Tibial nerve (tissue), 4 donors: ENCODE measurements at regions not wholly inside any gene's neighbourhood (a gene's known extent, or its start where the extent isn't known, plus 50 kb on each side); places are given as distances from the start of the nearest gene placed in this dataset.
"Not testable (repeated sequence)": the region's sequence is repeated elsewhere in the genome, so short reads cannot be mapped to it uniquely, and the experiment has no call there.

ENCODE experiments used
- DNase-seq, 2 donors: peaks; one replicate each; pipeline ENCODE4 v3.0.0-alpha.2; 2019; ENCODE audit warnings: low spot score in 2 of 2
- H3K27ac ChIP-seq, 4 donors: fragments of 200-600 bp; sonication (generic) in 3 of 4; one replicate each; pipeline ENCODE4 v1.5.1; 2017 to 2019; ENCODE audit warnings: mild to moderate bottlenecking in 1 of 4
- H3K27me3 ChIP-seq, 2 donors: fragments of 200-600 bp; sonication (generic) in 1 of 2; one replicate each; pipeline versions ENCODE4 v1.5.1 to v1.6.0; 2017 to 2019
- H3K36me3 ChIP-seq, 3 donors: fragments of 200-600 bp; sonication (generic); one replicate each; pipeline ENCODE4 v1.5.1; 2018 to 2019
- H3K4me1 ChIP-seq, 4 donors: fragments of 200-600 bp; sonication (generic) in 3 of 4; one replicate each; pipeline ENCODE4 v1.5.1; 2017 to 2019
- H3K4me3 ChIP-seq, 4 donors: fragments of 200-600 bp; sonication (generic) in 3 of 4; one replicate each; pipeline ENCODE4 v1.5.1; 2017 to 2019; ENCODE audit warnings: mild to moderate bottlenecking in 1 of 4, moderate library complexity in 1 of 4
- H3K9me3 ChIP-seq, 4 donors: fragments of 200-600 bp; sonication (generic) in 3 of 4; one replicate each; pipeline ENCODE4 v1.5.1; 2017 to 2019
- EP300 ChIP-seq, 2 donors: sonication (generic); formaldehyde crosslinking; IDR thresholded peaks; one replicate each; pipeline ENCODE4 v1.6.1; 2017; ENCODE audit warnings: antibody characterized with exemption in 2 of 2, mild to moderate bottlenecking in 1 of 2
- POLR2A ChIP-seq, 2 donors: fragments of 450-650 bp; IDR thresholded peaks; one replicate each; pipeline ENCODE4 v1.6.1; 2017; ENCODE audit warnings: antibody characterized with exemption in 2 of 2, mild to moderate bottlenecking in 2 of 2, moderate library complexity in 2 of 2
- WGBS, 2 donors: methylation state at CpG; one replicate each; pipeline ENCODE4 v1.1.5; 2018; 5-methylcytosine and 5-hydroxymethylcytosine counted together
- TF ChIP-seq, protein P1 (sequence below), 5 experiments: fragments of 200-600 bp in 3 of 5; fragments of 450-650 bp in 2 of 5; sonication (generic) in 3 of 5; IDR thresholded peaks; one replicate each; pipeline ENCODE4 v1.5.1; 2016 to 2019; ENCODE audit warnings: antibody characterized with exemption in 5 of 5, mild to moderate bottlenecking in 3 of 5, moderate library complexity in 2 of 5

DNA sequence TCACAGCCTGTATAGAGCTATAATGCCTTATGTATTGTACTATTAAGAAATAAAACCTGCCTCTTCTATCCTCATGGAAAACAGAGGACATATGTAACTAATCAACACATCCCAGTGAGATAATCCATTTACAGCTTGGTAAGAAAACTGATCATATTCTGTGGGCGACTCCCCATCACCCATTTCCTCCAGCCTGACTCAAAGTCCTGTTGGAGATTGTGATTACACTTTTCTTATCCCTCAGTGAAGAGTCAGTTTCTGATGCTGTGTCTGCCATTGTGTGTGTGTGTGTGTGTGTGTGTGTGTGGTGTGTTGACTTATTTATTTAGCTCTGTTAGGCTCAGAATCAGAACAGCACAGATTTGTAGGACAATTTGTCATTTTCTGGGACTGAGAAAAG, 212.8 kb downstream of the FGF9 start:
- no peak overlapping the region for H3K4me3 ChIP-seq

DNA sequence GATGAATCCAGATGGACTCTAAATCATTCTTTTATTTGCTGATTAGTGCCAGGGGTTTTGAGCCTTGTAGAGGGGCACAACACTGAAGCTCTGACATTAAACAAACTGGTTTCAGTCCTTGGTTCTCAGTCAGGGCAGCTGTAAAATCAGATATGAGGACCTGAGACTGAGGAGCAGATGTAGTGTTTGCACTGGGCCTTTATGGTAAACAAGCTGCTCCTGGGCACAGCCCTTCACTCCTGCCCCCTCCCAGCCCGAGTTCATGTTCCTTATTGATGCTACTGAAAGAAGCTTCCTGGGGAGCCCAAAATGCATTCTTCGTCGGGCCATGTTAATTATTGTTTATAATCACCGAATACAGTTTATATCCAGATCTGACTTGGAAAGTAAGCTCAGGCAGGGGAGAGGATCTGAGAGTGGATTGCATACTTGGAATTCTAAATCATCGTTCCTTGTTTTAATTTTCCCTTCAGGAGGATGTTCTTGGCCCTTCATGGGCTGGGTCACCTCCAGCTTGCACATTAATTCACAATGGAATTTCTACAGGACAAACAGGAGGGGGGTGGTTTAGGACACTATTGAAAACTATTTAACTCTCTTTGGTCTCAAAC, 213.5 kb downstream of the FGF9 start:
- TF ChIP-seq EP300 (IDR thresholded peaks at IDR 0.05), result no peak
- Histone ChIP-seq H3K4me1 (no peaks in the 10 kb centered on the region), H3K36me3 (no peaks in the 10 kb centered on the region), H3K4me3 (no peak overlapping the region), H3K27me3 (no peaks in the 10 kb centered on the region), H3K9me3 (no peaks in the 10 kb centered on the region), H3K27ac (no peak overlapping the region)
- 52 to 60% methylated on average over 5 of the region's 5 CpGs for WGBS, 2 donors
- no peak for DNase-seq

More for the DNA sequence above, 212.8 kb downstream of the FGF9 start:
- H3K4me1 ChIP-seq, result no peaks in the 10 kb centered on the region
- DNase-seq, result no peak
- no peak overlapping the region for H3K27ac ChIP-seq
- TF ChIP-seq EP300 (IDR thresholded peaks at IDR 0.05) (no peak), POLR2A (IDR thresholded peaks at IDR 0.05) (no peak)
- TF ChIP-seq, protein P1, sequence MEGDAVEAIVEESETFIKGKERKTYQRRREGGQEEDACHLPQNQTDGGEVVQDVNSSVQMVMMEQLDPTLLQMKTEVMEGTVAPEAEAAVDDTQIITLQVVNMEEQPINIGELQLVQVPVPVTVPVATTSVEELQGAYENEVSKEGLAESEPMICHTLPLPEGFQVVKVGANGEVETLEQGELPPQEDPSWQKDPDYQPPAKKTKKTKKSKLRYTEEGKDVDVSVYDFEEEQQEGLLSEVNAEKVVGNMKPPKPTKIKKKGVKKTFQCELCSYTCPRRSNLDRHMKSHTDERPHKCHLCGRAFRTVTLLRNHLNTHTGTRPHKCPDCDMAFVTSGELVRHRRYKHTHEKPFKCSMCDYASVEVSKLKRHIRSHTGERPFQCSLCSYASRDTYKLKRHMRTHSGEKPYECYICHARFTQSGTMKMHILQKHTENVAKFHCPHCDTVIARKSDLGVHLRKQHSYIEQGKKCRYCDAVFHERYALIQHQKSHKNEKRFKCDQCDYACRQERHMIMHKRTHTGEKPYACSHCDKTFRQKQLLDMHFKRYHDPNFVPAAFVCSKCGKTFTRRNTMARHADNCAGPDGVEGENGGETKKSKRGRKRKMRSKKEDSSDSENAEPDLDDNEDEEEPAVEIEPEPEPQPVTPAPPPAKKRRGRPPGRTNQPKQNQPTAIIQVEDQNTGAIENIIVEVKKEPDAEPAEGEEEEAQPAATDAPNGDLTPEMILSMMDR (IDR thresholded peaks at IDR 0.05), result no peak
- no peaks in the 10 kb centered on the region for H3K27me3 ChIP-seq
- H3K36me3 ChIP-seq, result no peaks in the 10 kb centered on the region
- no peaks in the 10 kb centered on the region for H3K9me3 ChIP-seq
- WGBS, 2 donors, result 63% methylated on average over 1 of the region's 1 CpG

GRCh38 chr13:21884965-21885567, 214.2 kb downstream of the FGF9 start:
- Histone ChIP-seq H3K9me3 (no peaks in the 10 kb centered on the region), H3K36me3 (no peaks in the 10 kb centered on the region), H3K4me3 (no peak overlapping the region), H3K27me3 (no peaks in the 10 kb centered on the region), H3K4me1 (no peaks in the 10 kb centered on the region), H3K27ac (no peak overlapping the region)
- TF ChIP-seq POLR2A (IDR thresholded peaks at IDR 0.05) (no peak), EP300 (IDR thresholded peaks at IDR 0.05) (no peak)
- TF ChIP-seq, protein P1 (IDR thresholded peaks at IDR 0.05), result no peak
- no peak for DNase-seq
- 74 to 78% methylated on average over 9 of the region's 9 CpGs for WGBS, 2 donors

DNA sequence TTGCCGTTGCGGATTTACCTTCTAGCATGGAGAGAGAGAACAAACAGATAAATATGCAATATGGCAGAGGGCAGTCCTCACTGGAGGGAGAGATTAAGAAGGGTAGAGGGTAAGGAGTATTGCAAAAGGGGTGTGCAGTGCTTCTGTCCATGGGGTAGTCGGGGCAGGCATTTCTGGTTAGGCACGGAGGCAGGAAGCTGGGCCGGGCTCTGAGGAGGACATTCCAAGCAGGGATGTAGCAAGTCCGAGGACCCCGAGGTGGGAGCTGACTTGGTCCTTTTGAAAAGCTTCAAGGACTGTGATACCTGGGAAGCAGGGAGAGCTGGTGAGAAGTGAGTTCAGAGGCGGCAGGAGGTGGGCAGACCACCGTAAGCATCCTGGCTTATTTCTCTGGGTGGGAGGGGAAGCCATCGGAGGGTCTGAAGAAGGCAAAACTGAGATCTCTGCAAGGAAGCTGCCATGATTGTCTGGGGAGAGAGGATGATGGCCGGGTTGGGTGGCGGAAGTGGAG, 214.9 kb downstream of the FGF9 start:
- Histone ChIP-seq H3K36me3 (no peaks in the 10 kb centered on the region), H3K9me3 (no peaks in the 10 kb centered on the region), H3K4me3 (no peak overlapping the region), H3K27ac (no peak overlapping the region), H3K27me3 (no peaks in the 10 kb centered on the region), H3K4me1 (no peaks in the 10 kb centered on the region)
- TF ChIP-seq, protein P1 (IDR thresholded peaks at IDR 0.05), result no peak
- TF ChIP-seq EP300 (IDR thresholded peaks at IDR 0.05) (no peak), POLR2A (IDR thresholded peaks at IDR 0.05) (no peak)
- DNase-seq, result no peak
- WGBS, 2 donors, result 94 to 95% methylated on average over 12 of the region's 12 CpGs

GRCh38 chr13:21889651-21890050, 218.8 kb downstream of the FGF9 start:
- Histone ChIP-seq H3K36me3 (no peaks in the 10 kb centered on the region), H3K27ac (no peak overlapping the region), H3K27me3 (no peaks in the 10 kb centered on the region), H3K4me1 (no peaks in the 10 kb centered on the region), H3K9me3 (no peaks in the 10 kb centered on the region), H3K4me3 (no peak overlapping the region)
- TF ChIP-seq EP300 (IDR thresholded peaks at IDR 0.05) (no peak), POLR2A (IDR thresholded peaks at IDR 0.05) (no peak)
- TF ChIP-seq, protein P1 (IDR thresholded peaks at IDR 0.05), result no peak
- DNase-seq, result no peak
- 69 to 77% methylated on average over 5 of the region's 5 CpGs for WGBS, 2 donors

DNA sequence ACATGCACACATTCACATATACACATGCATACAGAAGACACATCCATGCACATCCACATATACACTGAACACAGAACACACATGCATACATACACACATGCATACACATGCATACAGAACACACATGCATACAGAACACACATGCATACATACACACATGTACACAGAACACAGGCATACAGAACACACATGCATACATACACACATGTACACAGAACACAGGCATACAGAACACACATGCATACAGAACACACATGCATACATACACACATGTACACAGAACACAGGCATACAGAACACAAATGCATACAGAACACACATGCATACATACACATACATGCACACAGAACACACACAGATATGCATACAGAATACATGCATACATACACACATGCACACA, 219.3 kb downstream of the FGF9 start:
- H3K27me3 ChIP-seq, DNase-seq, H3K36me3 ChIP-seq, H3K9me3 ChIP-seq, H3K4me1 ChIP-seq, H3K4me3 ChIP-seq, H3K27ac ChIP-seq: not testable (repeated sequence)
